ENCODE measurements at regions not wholly inside any gene's neighbourhood (a gene's known extent, or its start where the extent isn't known, plus 50 kb on each side); places are given as distances from the start of the nearest gene placed in this dataset.

DNA sequence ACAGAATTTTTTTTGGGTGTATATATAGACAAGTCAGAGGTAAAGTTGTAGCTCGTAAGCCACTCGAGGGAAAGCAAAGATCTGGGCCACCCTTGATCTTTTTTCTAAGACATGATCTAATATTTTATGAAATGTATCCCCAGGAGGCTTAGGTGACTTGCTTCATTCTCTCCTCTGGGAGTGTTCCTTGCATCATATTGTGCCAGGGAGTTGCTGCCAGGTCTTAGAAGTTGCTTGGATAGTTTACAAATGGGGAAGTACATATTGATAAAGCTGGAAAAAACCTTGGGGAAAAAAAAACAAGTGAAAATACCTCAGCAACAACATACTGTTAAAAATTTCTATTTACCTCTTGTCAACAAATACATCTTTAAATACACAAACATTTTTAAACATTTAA, 110.9 kb upstream of the CYYR1 start:
- H3K9me3 ChIP-seq, result no peaks in the 10 kb centered on the region
- TF ChIP-seq, protein P1, sequence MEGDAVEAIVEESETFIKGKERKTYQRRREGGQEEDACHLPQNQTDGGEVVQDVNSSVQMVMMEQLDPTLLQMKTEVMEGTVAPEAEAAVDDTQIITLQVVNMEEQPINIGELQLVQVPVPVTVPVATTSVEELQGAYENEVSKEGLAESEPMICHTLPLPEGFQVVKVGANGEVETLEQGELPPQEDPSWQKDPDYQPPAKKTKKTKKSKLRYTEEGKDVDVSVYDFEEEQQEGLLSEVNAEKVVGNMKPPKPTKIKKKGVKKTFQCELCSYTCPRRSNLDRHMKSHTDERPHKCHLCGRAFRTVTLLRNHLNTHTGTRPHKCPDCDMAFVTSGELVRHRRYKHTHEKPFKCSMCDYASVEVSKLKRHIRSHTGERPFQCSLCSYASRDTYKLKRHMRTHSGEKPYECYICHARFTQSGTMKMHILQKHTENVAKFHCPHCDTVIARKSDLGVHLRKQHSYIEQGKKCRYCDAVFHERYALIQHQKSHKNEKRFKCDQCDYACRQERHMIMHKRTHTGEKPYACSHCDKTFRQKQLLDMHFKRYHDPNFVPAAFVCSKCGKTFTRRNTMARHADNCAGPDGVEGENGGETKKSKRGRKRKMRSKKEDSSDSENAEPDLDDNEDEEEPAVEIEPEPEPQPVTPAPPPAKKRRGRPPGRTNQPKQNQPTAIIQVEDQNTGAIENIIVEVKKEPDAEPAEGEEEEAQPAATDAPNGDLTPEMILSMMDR (IDR thresholded peaks at IDR 0.05), result no peak
- TF ChIP-seq POLR2A (IDR thresholded peaks at IDR 0.05), result no peak
- intact Hi-C loops (cut with DNase I; ENCODE audit: low total_unique reads), result no loop called here
- 86 to 88% methylated on average over 2 of the region's 2 CpGs for WGBS, 2 donors
- no peaks in the 10 kb centered on the region for H3K36me3 ChIP-seq (ENCODE audit: low read depth, missing control alignments)
- H3K27ac ChIP-seq, result no peak overlapping the region
- no peak for DNase-seq
- no peak overlapping the region for H3K4me3 ChIP-seq
- no peaks in the 10 kb centered on the region for H3K27me3 ChIP-seq
- no peaks in the 10 kb centered on the region for H3K4me1 ChIP-seq

DNA sequence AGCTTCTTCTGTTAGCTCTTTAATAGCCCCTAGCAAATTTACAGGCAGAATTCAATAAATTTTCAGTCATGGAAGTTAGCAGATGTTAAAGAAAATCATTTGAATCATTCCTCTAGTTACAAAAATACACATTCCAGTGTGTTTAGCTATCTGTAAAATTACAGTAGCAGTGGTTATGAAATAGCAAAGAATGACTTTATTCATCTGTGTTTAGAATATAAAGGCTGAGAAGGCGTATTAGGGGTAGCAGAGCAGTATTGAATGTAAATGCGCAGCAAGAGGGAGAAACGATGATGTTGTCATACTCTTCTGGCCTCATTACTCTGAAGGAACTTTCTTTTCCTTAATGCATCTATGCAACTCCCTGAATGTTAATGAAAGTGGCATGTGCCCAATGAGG, 106.2 kb upstream of the CYYR1 start:
- no peaks in the 10 kb centered on the region for H3K36me3 ChIP-seq (ENCODE audit: low read depth, missing control alignments)
- H3K9me3 ChIP-seq, result no peaks in the 10 kb centered on the region
- H3K27me3 ChIP-seq, result no peaks in the 10 kb centered on the region
- no peaks in the 10 kb centered on the region for H3K4me1 ChIP-seq
- H3K27ac ChIP-seq, result no peak overlapping the region
- TF ChIP-seq, protein P1 (IDR thresholded peaks at IDR 0.05), result no peak
- TF ChIP-seq POLR2A (IDR thresholded peaks at IDR 0.05), result no peak
- intact Hi-C loops (cut with DNase I; ENCODE audit: low total_unique reads), result no loop called here
- WGBS, 2 donors, result 82 to 86% methylated on average over 3 of the region's 3 CpGs
- H3K4me3 ChIP-seq, result no peak overlapping the region
- DNase-seq, result no peak

- TF ChIP-seq POLR2A (IDR thresholded peaks at IDR 0.05), result no peak
- TF ChIP-seq, protein P1 (IDR thresholded peaks at IDR 0.05), result no peak
- H3K9me3 ChIP-seq, result no peaks in the 10 kb centered on the region
- H3K4me1 ChIP-seq, result no peaks in the 10 kb centered on the region
- H3K27ac ChIP-seq, result no peak overlapping the region
- WGBS, 2 donors, result 67 to 72% methylated on average over 5 of the region's 5 CpGs
- H3K27me3 ChIP-seq, result no peaks in the 10 kb centered on the region
- no peaks in the 10 kb centered on the region for H3K36me3 ChIP-seq (ENCODE audit: low read depth, missing control alignments)
- no peak for DNase-seq
- intact Hi-C loops (cut with DNase I; ENCODE audit: low total_unique reads), result no loop called here
- no peak overlapping the region for H3K4me3 ChIP-seq
Measured at GRCh38 chr21:26674323-26674722, 101.2 kb upstream of the CYYR1 start.

DNA sequence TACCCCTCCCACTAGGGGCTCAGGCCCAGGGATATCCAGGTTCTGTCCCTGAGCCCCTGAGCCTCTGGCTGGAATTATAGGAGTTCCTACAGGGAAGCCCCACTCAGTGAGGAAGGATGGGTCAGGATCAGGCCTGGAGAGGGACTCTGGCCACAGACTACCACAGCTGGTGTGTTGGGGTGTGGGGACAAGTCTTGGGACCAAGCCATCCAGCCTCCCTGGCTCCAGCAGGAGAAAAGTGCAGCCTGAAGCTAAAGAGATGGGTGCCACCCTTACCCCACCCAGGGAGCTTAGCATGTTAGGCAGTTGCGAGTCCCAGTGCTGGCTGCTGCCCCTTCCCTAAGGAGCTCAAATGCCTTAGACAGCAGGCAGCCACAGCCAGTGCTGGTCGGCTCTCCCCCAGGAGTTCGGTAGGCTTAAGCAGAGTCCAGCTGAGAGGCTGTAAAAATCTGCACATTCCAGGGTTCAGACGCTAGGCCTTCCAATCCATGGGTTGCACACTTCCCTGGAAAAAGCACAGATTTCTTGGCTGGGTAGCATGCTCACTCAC, 96.2 kb upstream of the CYYR1 start:
- DNase-seq, result no peak
- no peaks in the 10 kb centered on the region for H3K36me3 ChIP-seq (ENCODE audit: low read depth, missing control alignments)
- intact Hi-C loops (cut with DNase I; ENCODE audit: low total_unique reads), result no loop called here
- H3K4me3 ChIP-seq, result no peak overlapping the region
- no peaks in the 10 kb centered on the region for H3K27me3 ChIP-seq
- 93% methylated on average over 4 of the region's 4 CpGs; no CpG with 5 or more reads in 1 of the 2 donors for WGBS, 2 donors
- no peaks in the 10 kb centered on the region for H3K9me3 ChIP-seq
- TF ChIP-seq POLR2A (IDR thresholded peaks at IDR 0.05), result no peak
- TF ChIP-seq, protein P1 (IDR thresholded peaks at IDR 0.05), result no peak
- H3K27ac ChIP-seq, result no peak overlapping the region
- H3K4me1 ChIP-seq, result no peaks in the 10 kb centered on the region

GRCh38 chr21:26659757-26660156, 86.7 kb upstream of the CYYR1 start:
- Histone ChIP-seq H3K4me3 (no peak overlapping the region), H3K27me3 (no peaks in the 10 kb centered on the region), H3K9me3 (no peaks in the 10 kb centered on the region), H3K4me1 (no peaks in the 10 kb centered on the region), H3K27ac (no peak overlapping the region), H3K36me3 (ENCODE audit: low read depth, missing control alignments) (no peaks in the 10 kb centered on the region)
- 80 to 82% methylated on average over 4 of the region's 4 CpGs for WGBS, 2 donors
- intact Hi-C loops (cut with DNase I; ENCODE audit: low total_unique reads), result no loop called here
- TF ChIP-seq, protein P1 (IDR thresholded peaks at IDR 0.05), result no peak
- no peak for TF ChIP-seq POLR2A (IDR thresholded peaks at IDR 0.05)
- no peak for DNase-seq
